Suprapubic skin (tissue), 4 donors: ENCODE measurements at regions not wholly inside any gene's neighbourhood (a gene's known extent, or its start where the extent isn't known, plus 50 kb on each side); places are given as distances from the start of the nearest gene placed in this dataset.

ENCODE experiments used
- DNase-seq, 2 donors: peaks; one replicate each; pipeline ENCODE4 v3.0.0-alpha.2; 2019; ENCODE audit warnings: low spot score in 2 of 2
- H3K27ac ChIP-seq: fragments of 200-600 bp; sonication (generic); one replicate; pipeline ENCODE4 v1.5.1; 2019
- H3K27me3 ChIP-seq: fragments of 200-600 bp; sonication (generic); one replicate; pipeline ENCODE4 v1.5.1; 2019
- H3K36me3 ChIP-seq: fragments of 200-600 bp; sonication (generic); one replicate; pipeline ENCODE4 v1.5.1; 2019
- H3K4me1 ChIP-seq: fragments of 200-600 bp; sonication (generic); one replicate; pipeline ENCODE4 v1.5.1; 2019
- H3K4me3 ChIP-seq: fragments of 200-600 bp; sonication (generic); one replicate; pipeline ENCODE4 v1.5.1; 2019; ENCODE audit warnings: mild to moderate bottlenecking
- H3K9me3 ChIP-seq: fragments of 200-600 bp; sonication (generic); one replicate; pipeline ENCODE4 v1.5.1; 2019
- CTCF ChIP-seq, 2 donors: fragments of 200-600 bp in 1 of 2; fragments of 450-650 bp in 1 of 2; sonication (generic) in 1 of 2; IDR thresholded peaks; one replicate each; pipeline ENCODE4 v1.5.1; 2016 to 2019; ENCODE audit warnings: antibody characterized with exemption in 2 of 2, mild to moderate bottlenecking in 1 of 2, moderate library complexity in 1 of 2
- EP300 ChIP-seq: sonication (generic); formaldehyde crosslinking; IDR thresholded peaks from one replicate; pipeline ENCODE4 v1.6.1; 2017; ENCODE audit warnings: antibody characterized with exemption
- POLR2A ChIP-seq, 2 donors: fragments of 450-650 bp; IDR thresholded peaks; one replicate each; pipeline ENCODE4 v1.6.1; 2017; ENCODE audit warnings: antibody characterized with exemption in 2 of 2, mild to moderate bottlenecking in 2 of 2, moderate library complexity in 2 of 2
- POLR2AphosphoS5 ChIP-seq, 3 donors: sonication (generic); formaldehyde crosslinking; IDR thresholded peaks; one replicate each; pipeline ENCODE4 v1.6.1; 2017; ENCODE audit warnings: antibody characterized with exemption in 3 of 3
- WGBS: methylation state at CpG from one replicate; pipeline ENCODE4 v1.1.5; 2018; 5-methylcytosine and 5-hydroxymethylcytosine counted together

GRCh38 chr2:126975671-126976655, 77.3 kb downstream of the TEX51 start:
- Histone ChIP-seq H3K36me3 (no peaks in the 10 kb centered on the region), H3K9me3 (no peaks in the 10 kb centered on the region), H3K27me3 (peaks cover 18% of the 10 kb centered on the region), H3K27ac (no peak overlapping the region), H3K4me1 (peaks cover 11% of the 10 kb centered on the region), H3K4me3 (no peak overlapping the region)
- WGBS = 87% methylated on average over 10 of the region's 12 CpGs
- TF ChIP-seq POLR2A (IDR thresholded peaks at IDR 0.05) (no peak), EP300 (no peak), CTCF (IDR thresholded peaks at IDR 0.05) (no peak), POLR2AphosphoS5 (IDR thresholded peaks at IDR 0.05) (no peak)
- DNase-seq = no peak

- Histone ChIP-seq H3K27ac (no peak overlapping the region), H3K4me3 (no peak overlapping the region), H3K27me3 (peaks cover 13% of the 10 kb centered on the region), H3K9me3 (no peaks in the 10 kb centered on the region), H3K4me1 (peaks cover 5% of the 10 kb centered on the region), H3K36me3 (no peaks in the 10 kb centered on the region)
- no peak for DNase-seq
- WGBS = 56% methylated on average over 16 of the region's 30 CpGs
- TF ChIP-seq POLR2A (IDR thresholded peaks at IDR 0.05) (no peak), POLR2AphosphoS5 (IDR thresholded peaks at IDR 0.05) (no peak), EP300 (no peak), CTCF (IDR thresholded peaks at IDR 0.05) (no peak)
These were observed 78.1 kb downstream of the TEX51 start for GRCh38 chr2:126976721-126977328.

DNA sequence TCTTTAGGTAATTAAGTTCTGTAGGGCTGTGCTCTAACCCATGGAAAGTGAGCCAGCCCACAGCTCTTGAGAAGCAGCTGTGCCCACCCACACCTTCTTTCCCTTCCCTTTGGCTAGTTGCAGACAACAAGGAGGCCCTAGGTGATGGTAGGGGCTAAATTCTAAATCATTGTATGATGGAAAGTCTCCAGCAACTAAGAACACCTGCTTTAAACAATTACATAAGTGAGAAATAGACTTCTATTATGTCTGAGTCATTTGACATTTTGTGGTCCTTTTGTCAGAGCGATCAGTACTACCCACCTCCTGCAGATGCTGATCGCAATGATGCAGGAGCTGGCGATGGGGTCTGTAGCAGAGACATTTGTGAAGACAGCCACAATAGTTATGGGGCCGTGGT, 79.6 kb downstream of the TEX51 start:
- 89% methylated on average over 4 of the region's 4 CpGs for WGBS
- Histone ChIP-seq H3K27ac (no peak overlapping the region), H3K4me1 (no peaks in the 10 kb centered on the region), H3K9me3 (no peaks in the 10 kb centered on the region), H3K4me3 (no peak overlapping the region), H3K27me3 (peaks cover 9% of the 10 kb centered on the region), H3K36me3 (no peaks in the 10 kb centered on the region)
- TF ChIP-seq POLR2AphosphoS5 (IDR thresholded peaks at IDR 0.05) = no peak
- TF ChIP-seq CTCF (IDR thresholded peaks at IDR 0.05) = no peak
- DNase-seq = no peak

DNA sequence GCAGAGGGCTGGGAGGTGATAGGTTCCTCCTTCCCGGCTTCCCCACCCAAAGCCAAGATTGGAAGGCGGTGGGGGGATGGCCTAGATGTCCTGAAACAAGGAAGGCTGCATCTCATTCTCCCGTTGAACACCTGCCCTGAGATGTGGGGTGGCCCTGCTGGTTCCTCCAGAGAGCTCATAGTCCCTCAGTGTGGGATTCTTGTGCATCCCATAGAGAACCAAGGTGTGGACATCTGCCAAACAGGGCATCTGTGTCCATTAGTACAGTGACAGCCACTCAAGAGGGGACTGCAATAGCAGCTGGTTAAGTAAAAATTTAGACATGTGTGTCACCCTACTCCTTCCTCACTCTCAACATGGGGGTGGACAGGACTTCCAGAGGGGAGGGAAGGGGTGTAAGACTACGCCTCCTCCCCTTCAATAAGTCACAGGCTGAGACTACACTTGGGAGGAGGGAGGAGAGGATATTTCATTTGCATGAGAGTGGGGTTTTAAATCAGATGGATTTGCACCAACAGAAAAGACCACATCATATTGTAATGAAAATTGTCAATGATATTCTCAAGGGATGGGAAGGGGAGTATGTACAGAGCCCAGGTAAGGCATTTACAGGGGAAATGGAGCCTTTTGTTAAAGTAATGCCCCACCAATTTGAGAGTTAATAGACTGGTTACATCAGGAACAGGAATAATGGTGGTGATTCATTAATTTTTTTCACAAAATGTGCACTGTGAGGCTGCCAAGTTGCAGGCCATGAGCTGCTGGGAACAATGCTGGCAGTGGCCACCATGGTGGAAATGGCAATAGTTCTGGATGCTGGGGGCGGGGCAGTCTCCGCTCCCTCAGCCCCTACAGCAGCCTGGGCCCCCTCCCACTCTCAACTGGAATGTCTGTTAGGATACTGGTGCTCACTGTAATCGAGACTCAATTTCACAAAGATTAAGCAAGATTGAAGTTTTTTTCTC, 80.6 kb downstream of the TEX51 start:
- Histone ChIP-seq H3K36me3 (no peaks in the 10 kb centered on the region), H3K4me1 (no peaks in the 10 kb centered on the region), H3K9me3 (no peaks in the 10 kb centered on the region), H3K27ac (no peak overlapping the region), H3K27me3 (peaks cover 3% of the 10 kb centered on the region), H3K4me3 (no peak overlapping the region)
- WGBS = 53% methylated on average over 4 of the region's 7 CpGs
- TF ChIP-seq CTCF (IDR thresholded peaks at IDR 0.05) (no peak), POLR2AphosphoS5 (IDR thresholded peaks at IDR 0.05) (no peak), EP300 (no peak), POLR2A (IDR thresholded peaks at IDR 0.05) (no peak)
- no peak for DNase-seq
